ENCODE measurements at regions not wholly inside any gene's neighbourhood (a gene's known extent, or its start where the extent isn't known, plus 50 kb on each side); places are given as distances from the start of the nearest gene placed in this dataset.

- no peak overlapping the region for H3K27ac ChIP-seq (ENCODE audit: poor library complexity, severe bottlenecking)
- no peaks in the 10 kb centered on the region for H3K27me3 ChIP-seq (ENCODE audit: insufficient read depth, poor library complexity, severe bottlenecking)
- no peak overlapping the region for H3K4me3 ChIP-seq (ENCODE audit: severe bottlenecking)
- H3K9me3 ChIP-seq (ENCODE audit: severe bottlenecking) = no peaks in the 10 kb centered on the region
- ATAC-seq (ENCODE audit: low read depth) = no peak
- no peaks in the 10 kb centered on the region for H3K36me3 ChIP-seq (ENCODE audit: low read depth)
- TF ChIP-seq CTCF (IDR thresholded peaks at IDR 0.05; ENCODE audit: poor library complexity, severe bottlenecking) = no peak
- no peak for DNase-seq (ENCODE audit: low spot score)
- H3K4me1 ChIP-seq (ENCODE audit: insufficient read depth, poor library complexity, severe bottlenecking) = no peaks in the 10 kb centered on the region
Measured at GRCh38 chr10:78852466-78853240, 216.1 kb upstream of the ZMIZ1 start.

GRCh38 chr10:78853864-78854263, 214.9 kb upstream of the ZMIZ1 start:
- Histone ChIP-seq H3K36me3 (ENCODE audit: low read depth) (no peaks in the 10 kb centered on the region), H3K4me1 (ENCODE audit: insufficient read depth, poor library complexity, severe bottlenecking) (no peaks in the 10 kb centered on the region), H3K27ac (ENCODE audit: poor library complexity, severe bottlenecking) (no peak overlapping the region), H3K4me3 (ENCODE audit: severe bottlenecking) (no peak overlapping the region), H3K27me3 (ENCODE audit: insufficient read depth, poor library complexity, severe bottlenecking) (no peaks in the 10 kb centered on the region), H3K9me3 (ENCODE audit: severe bottlenecking) (peaks cover 2% of the 10 kb centered on the region)
- DNase-seq (ENCODE audit: low spot score) (no peak), ATAC-seq (ENCODE audit: low read depth) (no peak)
- no peak for TF ChIP-seq CTCF (IDR thresholded peaks at IDR 0.05; ENCODE audit: poor library complexity, severe bottlenecking)

- Histone ChIP-seq H3K27me3 (ENCODE audit: insufficient read depth, poor library complexity, severe bottlenecking) (no peaks in the 10 kb centered on the region), H3K36me3 (ENCODE audit: low read depth) (no peaks in the 10 kb centered on the region)
Measured at GRCh38 chr10:78856421-78856820, 212.3 kb upstream of the ZMIZ1 start.

GRCh38 chr10:78857193-78857592, 211.6 kb upstream of the ZMIZ1 start:
- Histone ChIP-seq H3K9me3 (ENCODE audit: severe bottlenecking) (peaks cover 2% of the 10 kb centered on the region), H3K4me1 (ENCODE audit: insufficient read depth, poor library complexity, severe bottlenecking) (peaks cover 4% of the 10 kb centered on the region), H3K27me3 (ENCODE audit: insufficient read depth, poor library complexity, severe bottlenecking) (no peaks in the 10 kb centered on the region), H3K4me3 (ENCODE audit: severe bottlenecking) (no peak overlapping the region), H3K36me3 (ENCODE audit: low read depth) (no peaks in the 10 kb centered on the region), H3K27ac (ENCODE audit: poor library complexity, severe bottlenecking) (no peak overlapping the region)
- no peak for DNase-seq (ENCODE audit: low spot score)
- TF ChIP-seq CTCF (IDR thresholded peaks at IDR 0.05; ENCODE audit: poor library complexity, severe bottlenecking) = no peak
- no peak for ATAC-seq (ENCODE audit: low read depth)

More at GRCh38 chr10:78856421-78856820, 212.3 kb upstream of the ZMIZ1 start:
- no peak overlapping the region for H3K4me3 ChIP-seq (ENCODE audit: severe bottlenecking)
- H3K27ac ChIP-seq (ENCODE audit: poor library complexity, severe bottlenecking) = no peak overlapping the region
- peaks cover 2% of the 10 kb centered on the region for H3K9me3 ChIP-seq (ENCODE audit: severe bottlenecking)
- ATAC-seq (ENCODE audit: low read depth) = no peak
- TF ChIP-seq CTCF (IDR thresholded peaks at IDR 0.05; ENCODE audit: poor library complexity, severe bottlenecking) = no peak
- DNase-seq (ENCODE audit: low spot score) = no peak
- no peaks in the 10 kb centered on the region for H3K4me1 ChIP-seq (ENCODE audit: insufficient read depth, poor library complexity, severe bottlenecking)

GRCh38 chr10:78859266-78859665, 209.5 kb upstream of the ZMIZ1 start:
- H3K27me3 ChIP-seq (ENCODE audit: insufficient read depth, poor library complexity, severe bottlenecking) = no peaks in the 10 kb centered on the region
- ATAC-seq (ENCODE audit: low read depth) (no peak), DNase-seq (ENCODE audit: low spot score) (no peak)
- H3K27ac ChIP-seq (ENCODE audit: poor library complexity, severe bottlenecking) = no peak overlapping the region
- H3K4me3 ChIP-seq (ENCODE audit: severe bottlenecking) = no peak overlapping the region
- TF ChIP-seq CTCF (IDR thresholded peaks at IDR 0.05; ENCODE audit: poor library complexity, severe bottlenecking) = no peak
- no peaks in the 10 kb centered on the region for H3K36me3 ChIP-seq (ENCODE audit: low read depth)
- H3K9me3 ChIP-seq (ENCODE audit: severe bottlenecking) = peaks cover 2% of the 10 kb centered on the region
- peaks cover 11% of the 10 kb centered on the region for H3K4me1 ChIP-seq (ENCODE audit: insufficient read depth, poor library complexity, severe bottlenecking)
